Smooth muscle cell (in vitro differentiated cells): ENCODE measurements at regions not wholly inside any gene's neighbourhood (a gene's known extent, or its start where the extent isn't known, plus 50 kb on each side); places are given as distances from the start of the nearest gene placed in this dataset.
"Not testable (repeated sequence)": the region's sequence is repeated elsewhere in the genome, so short reads cannot be mapped to it uniquely, and the experiment has no call there.

ENCODE experiments used
- DNase-seq: peaks from one replicate; lab custom pipeline; 2025; ENCODE audit not compliant: unreplicated experiment; lab: John Stamatoyannopoulos, UW
- H2AFZ ChIP-seq: fragments of 200-600 bp; sonication (generic); 2 replicates; pipeline ENCODE4 v1.6.0; 2016; ENCODE audit warnings: antibody characterized with exemption, low read depth, mild to moderate bottlenecking
- H3F3A ChIP-seq: fragments of 200-600 bp; sonication (generic); 2 replicates; pipeline ENCODE4 v1.6.0; 2017; ENCODE audit warnings: antibody characterized with exemption, low read depth
- H3K27ac ChIP-seq: fragments of 200-600 bp; sonication (generic); 2 replicates; pipeline ENCODE4 v1.5.1; 2016; ENCODE audit warnings: low read depth, mild to moderate bottlenecking
- H3K27me3 ChIP-seq: fragments of 200-600 bp; sonication (generic); 2 replicates; pipeline ENCODE4 v1.6.1; 2016; ENCODE audit warnings: low read depth, mild to moderate bottlenecking
- H3K36me3 ChIP-seq: fragments of 200-600 bp; sonication (generic); 2 replicates; pipeline ENCODE4 v1.5.1; 2016; ENCODE audit warnings: low read depth
- H3K4me1 ChIP-seq: fragments of 200-600 bp; sonication (generic); 2 replicates; pipeline ENCODE4 v1.5.1; 2016; ENCODE audit warnings: low read depth
- H3K4me2 ChIP-seq: fragments of 200-600 bp; sonication (generic); 2 replicates; pipeline ENCODE4 v1.6.0; 2016; ENCODE audit warnings: mild to moderate bottlenecking
- H3K4me3 ChIP-seq: fragments of 200-600 bp; sonication (generic); 2 replicates; pipeline ENCODE4 v1.5.1; 2016; ENCODE audit warnings: mild to moderate bottlenecking
- H3K79me2 ChIP-seq: fragments of 200-600 bp; sonication (generic); 2 replicates; pipeline ENCODE4 v1.6.0; 2016; ENCODE audit warnings: low read depth, mild to moderate bottlenecking
- H3K9ac ChIP-seq: fragments of 200-600 bp; sonication (generic); 2 replicates; pipeline ENCODE4 v1.6.0; 2016; ENCODE audit warnings: low read depth
- H3K9me3 ChIP-seq: fragments of 200-600 bp; sonication (generic); replicated peaks from 2 replicates; pipeline ENCODE4 v1.5.1; 2016; ENCODE audit warnings: low read depth
- H4K20me1 ChIP-seq: fragments of 200-600 bp; sonication (generic); 2 replicates; pipeline ENCODE4 v1.6.0; 2016; ENCODE audit warnings: low read depth
- CTCF ChIP-seq: fragments of 200-600 bp; sonication (generic); IDR thresholded peaks from 2 replicates; pipeline ENCODE4 v1.5.1; 2017; ENCODE audit warnings: borderline replicate concordance, mild to moderate bottlenecking, antibody characterized with exemption; ENCODE audit not compliant: insufficient read depth, poor library complexity, severe bottlenecking
- WGBS: methylation state at CpG from one replicate; pipeline ENCODE4 v1.1.7; 2016; ENCODE audit warnings: low lambda C conversion rate; 5-methylcytosine and 5-hydroxymethylcytosine counted together

GRCh38 chr21:24423546-24423945, 1183.7 kb downstream of the MRPL39 start:
- no peaks in the 10 kb centered on the region for H3K79me2 ChIP-seq
- no peaks in the 10 kb centered on the region for H4K20me1 ChIP-seq
- DNase-seq, result no peak
- H3K27me3 ChIP-seq, result no peaks in the 10 kb centered on the region
- no peak overlapping the region for H3K4me3 ChIP-seq
- H2AFZ ChIP-seq, result no peak overlapping the region
- no peaks in the 10 kb centered on the region for H3F3A ChIP-seq
- H3K9me3 ChIP-seq, result peaks cover 8% of the 10 kb centered on the region
- no peak overlapping the region for H3K4me2 ChIP-seq
- no peak for TF ChIP-seq CTCF
- H3K36me3 ChIP-seq, result no peaks in the 10 kb centered on the region
- H3K27ac ChIP-seq, result no peak overlapping the region
- H3K4me1 ChIP-seq, result no peaks in the 10 kb centered on the region
- H3K9ac ChIP-seq, result no peak overlapping the region

DNA sequence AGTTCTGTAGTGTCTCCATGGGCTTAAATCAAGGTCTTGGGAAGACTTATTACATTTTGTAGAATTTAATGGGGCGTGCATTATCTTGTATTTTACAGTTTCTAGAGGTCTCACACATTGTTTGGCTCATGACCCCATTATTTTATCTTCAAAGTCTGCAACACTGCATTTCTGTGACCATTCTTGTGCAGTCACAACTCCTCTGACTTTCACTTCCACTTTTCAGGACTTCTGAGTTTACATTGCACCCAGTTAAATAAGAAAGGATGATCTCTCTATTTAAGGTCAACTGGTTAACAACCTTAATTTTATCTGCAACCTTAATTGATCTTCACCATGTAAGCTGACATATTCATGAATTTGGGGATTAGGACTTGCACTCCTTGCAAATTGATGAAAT, 1186.6 kb downstream of the MRPL39 start:
- DNase-seq, result no peak
- Histone ChIP-seq H3K4me3 (no peak overlapping the region), H3K27ac (no peak overlapping the region), H3K27me3 (no peaks in the 10 kb centered on the region), H2AFZ (no peak overlapping the region), H3K9me3 (peaks cover 8% of the 10 kb centered on the region), H3K4me1 (no peaks in the 10 kb centered on the region), H3K9ac (no peak overlapping the region), H3F3A (no peaks in the 10 kb centered on the region), H3K79me2 (no peaks in the 10 kb centered on the region), H3K4me2 (no peak overlapping the region), H4K20me1 (no peaks in the 10 kb centered on the region), H3K36me3 (no peaks in the 10 kb centered on the region)
- TF ChIP-seq CTCF, result no peak
- WGBS, result 7% methylated on average over 1 of the region's 1 CpG

DNA sequence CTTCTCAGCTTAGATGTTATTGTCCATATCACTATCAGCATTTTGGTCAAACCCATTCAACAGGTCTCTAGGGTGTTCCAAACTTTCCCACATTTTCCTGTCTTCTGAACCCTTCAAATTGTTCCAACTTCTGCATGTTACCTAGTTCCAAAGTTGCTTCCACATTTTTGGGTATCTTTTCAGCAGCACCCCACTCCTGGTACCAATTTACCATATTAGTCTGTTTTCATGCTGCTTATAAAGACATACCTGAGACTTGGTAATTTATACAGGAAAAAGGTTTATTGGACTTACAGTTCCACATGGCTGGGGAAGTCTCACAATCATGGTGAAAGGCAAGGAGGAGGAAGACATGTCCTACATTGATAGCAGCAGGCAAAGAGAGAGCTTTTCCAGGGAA, 1187.6 kb downstream of the MRPL39 start:
- not testable (repeated sequence) for H3K9me3 ChIP-seq, H3F3A ChIP-seq, H3K4me3 ChIP-seq, DNase-seq, H3K79me2 ChIP-seq, H3K36me3 ChIP-seq, H3K4me2 ChIP-seq, H3K27me3 ChIP-seq, H4K20me1 ChIP-seq, H3K9ac ChIP-seq, H3K4me1 ChIP-seq, H2AFZ ChIP-seq, H3K27ac ChIP-seq

DNA sequence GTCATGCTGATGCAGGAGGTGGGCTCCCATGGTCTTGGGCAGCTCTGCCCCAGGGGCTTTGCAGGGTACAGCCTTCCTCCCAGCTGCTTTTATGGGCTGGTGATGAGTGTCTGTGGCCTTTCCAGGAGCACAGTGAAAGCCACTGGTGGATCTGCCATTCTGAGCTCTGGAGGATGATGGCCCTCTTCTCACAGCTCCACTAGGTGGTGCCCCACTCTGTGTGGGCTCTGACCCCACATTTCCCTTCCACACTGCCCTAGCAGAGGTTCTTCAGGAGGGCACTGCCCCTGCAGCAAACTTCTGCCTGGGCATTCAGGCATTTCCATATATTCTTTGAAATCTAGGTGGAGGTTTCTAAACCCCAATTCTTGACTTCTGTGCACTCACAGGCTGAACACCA, 1188.6 kb downstream of the MRPL39 start:
- Histone ChIP-seq H3K79me2 (no peaks in the 10 kb centered on the region), H3K4me1 (no peaks in the 10 kb centered on the region), H3K4me3 (no peak overlapping the region), H3K27ac (no peak overlapping the region), H2AFZ (no peak overlapping the region), H3F3A (no peaks in the 10 kb centered on the region), H3K36me3 (no peaks in the 10 kb centered on the region), H3K9me3 (peaks cover 8% of the 10 kb centered on the region), H3K9ac (no peak overlapping the region), H3K27me3 (no peaks in the 10 kb centered on the region), H3K4me2 (no peak overlapping the region), H4K20me1 (no peaks in the 10 kb centered on the region)
- no peak for TF ChIP-seq CTCF
- DNase-seq, result no peak
